Activated CD8-positive, alpha-beta memory T cell treated with anti-CD3 and anti-CD28 coated beads, Interleukin-2, amount 10 ng/mL, durations not matched to agents 7 days and 5 days (primary cell): ENCODE measurements at regions not wholly inside any gene's neighbourhood (a gene's known extent, or its start where the extent isn't known, plus 50 kb on each side); places are given as distances from the start of the nearest gene placed in this dataset.

Experiments used
- ATAC-seq: fragments of 150-1000 bp; cut with Tn5 transposase; one replicate; pipeline ENCODE4 v1.10.0; 2021; ENCODE audit warnings: moderate library complexity
- CTCF ChIA-PET: fragments of 350-600 bp; sonication (Branson Sonifier 250); formaldehyde crosslinking; loops from one replicate; lab custom pipeline; 2021; ENCODE audit warnings: antibody characterized with exemption; lab: Charles Lee
- DNase-seq: peaks from one replicate; pipeline ENCODE4 v3.0.0-alpha.2; 2020
- H3K27ac Mint-ChIP-seq: one replicate; pipeline ENCODE4 v1.8.0; 2021; ENCODE audit warnings: mild to moderate bottlenecking, mixed read lengths
- H3K27me3 Mint-ChIP-seq: one replicate; pipeline ENCODE4 v1.8.0; 2021; ENCODE audit warnings: mixed read lengths
- H3K36me3 Mint-ChIP-seq: one replicate; pipeline ENCODE4 v1.8.0; 2021; ENCODE audit warnings: mild to moderate bottlenecking, mixed read lengths
- H3K4me1 Mint-ChIP-seq: one replicate; pipeline ENCODE4 v1.8.0; 2021; ENCODE audit warnings: mixed read lengths
- H3K4me3 Mint-ChIP-seq: one replicate; pipeline ENCODE4 v1.8.0; 2021; ENCODE audit warnings: mild to moderate bottlenecking, moderate library complexity, mixed read lengths
- H3K9me3 Mint-ChIP-seq: one replicate; pipeline ENCODE4 v1.8.0; 2022; ENCODE audit warnings: low read depth, mixed read lengths

DNA sequence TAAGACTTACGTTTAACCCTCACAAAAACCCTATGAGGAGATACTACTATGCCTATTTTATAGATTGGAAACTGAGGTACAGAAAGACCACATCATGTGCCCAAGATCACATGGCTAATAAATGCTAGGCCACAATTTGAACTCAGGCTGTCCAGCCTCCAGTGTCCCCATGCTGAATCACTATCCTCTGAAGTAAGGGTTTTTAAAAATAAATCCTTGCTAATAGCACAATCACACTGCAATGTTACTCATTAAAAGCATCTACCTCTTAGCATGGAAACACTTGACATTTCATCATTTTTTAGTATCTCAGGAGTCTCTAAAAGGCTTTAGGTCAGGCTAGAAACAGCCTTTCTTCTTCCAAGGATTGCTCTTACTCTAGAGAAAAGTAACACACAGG is 50.0 kb upstream of the PPP1R3C start:
- Mint-ChIP-seq H3K4me3 (no peak overlapping the region), H3K4me1 (no peaks in the 10 kb centered on the region), H3K27me3 (peaks cover 18% of the 10 kb centered on the region), H3K36me3 (no peaks in the 10 kb centered on the region), H3K9me3 (no peaks in the 10 kb centered on the region), H3K27ac (no peak overlapping the region)
- DNase-seq (no peak), ATAC-seq (no peak)
- CTCF ChIA-PET = no interaction called here
